GM23338 (cell line): ENCODE measurements at regions not wholly inside any gene's neighbourhood (a gene's known extent, or its start where the extent isn't known, plus 50 kb on each side); places are given as distances from the start of the nearest gene placed in this dataset.

ENCODE experiments used
- ATAC-seq: fragments of 200-7000 bp; cut with Tn5 transposase; 3 replicates; pipeline ENCODE4 v1.9.1; 2020
- DNase-seq: peaks from one replicate; pipeline ENCODE4 v3.0.0-alpha.2; 2015; ENCODE audit warnings: low spot score
- H2AFZ ChIP-seq: fragments of 200-600 bp; sonication (generic); 2 replicates; pipeline ENCODE4 v1.8.0; 2016; ENCODE audit warnings: antibody characterized with exemption, mild to moderate bottlenecking, moderate library complexity
- H3F3A ChIP-seq: fragments of 200-600 bp; sonication (generic); replicated peaks from 2 replicates; pipeline ENCODE4 v1.8.0; 2017; ENCODE audit warnings: antibody characterized with exemption, mixed run types, low read depth
- H3K27ac ChIP-seq: fragments of 200-600 bp; sonication (generic); 2 replicates; pipeline ENCODE4 v1.6.1; 2016; ENCODE audit warnings: low read depth
- H3K27me3 ChIP-seq: fragments of 200-600 bp; sonication (generic); 2 replicates; pipeline ENCODE4 v1.8.0; 2016; ENCODE audit warnings: mild to moderate bottlenecking, mixed run types, moderate library complexity; ENCODE audit not compliant: insufficient read depth
- H3K36me3 ChIP-seq: fragments of 200-600 bp; sonication (generic); 2 replicates; pipeline ENCODE4 v1.8.0; 2016; ENCODE audit warnings: mild to moderate bottlenecking; ENCODE audit not compliant: insufficient read depth
- H3K4me1 ChIP-seq: fragments of 200-600 bp; sonication (generic); 2 replicates; pipeline ENCODE4 v1.8.0; 2016; ENCODE audit warnings: mild to moderate bottlenecking, moderate library complexity; ENCODE audit not compliant: insufficient read depth
- H3K4me2 ChIP-seq: fragments of 200-600 bp; sonication (generic); 2 replicates; pipeline ENCODE4 v1.7.1; 2017; ENCODE audit warnings: mixed run types
- H3K4me3 ChIP-seq: fragments of 200-600 bp; sonication (generic); 2 replicates; pipeline ENCODE4 v1.6.1; 2016; ENCODE audit warnings: mixed run types
- H3K79me2 ChIP-seq: fragments of 200-600 bp; sonication (generic); replicated peaks from 2 replicates; pipeline ENCODE4 v1.8.0; 2017; ENCODE audit warnings: mild to moderate bottlenecking; ENCODE audit not compliant: insufficient read depth
- H3K9me2 ChIP-seq: fragments of 200-600 bp; sonication (generic); 2 replicates; pipeline ENCODE4 v1.8.0; 2017; ENCODE audit not compliant: insufficient read depth
- H4K20me1 ChIP-seq: fragments of 200-600 bp; sonication (generic); replicated peaks from 2 replicates; pipeline ENCODE4 v1.8.0; 2017; ENCODE audit warnings: mild to moderate bottlenecking; ENCODE audit not compliant: insufficient read depth
- H3K27ac Mint-ChIP-seq: 2 replicates; pipeline ENCODE4 v1.8.0; 2020; ENCODE audit warnings: inconsistent platforms, mild to moderate bottlenecking, moderate library complexity, mixed read lengths
- H3K27me3 Mint-ChIP-seq: 3 replicates; pipeline ENCODE4 v1.8.0; 2022; ENCODE audit warnings: low read depth, mild to moderate bottlenecking, moderate library complexity, mixed read lengths, inconsistent platforms; ENCODE audit not compliant: insufficient read depth, poor library complexity
- H3K36me3 Mint-ChIP-seq: 3 replicates; pipeline ENCODE4 v1.8.0; 2021; ENCODE audit warnings: low read depth, mild to moderate bottlenecking, inconsistent platforms, moderate library complexity, mixed read lengths
- H3K4me1 Mint-ChIP-seq: 3 replicates; pipeline ENCODE4 v1.8.0; 2020; ENCODE audit warnings: mild to moderate bottlenecking, inconsistent platforms, mixed read lengths
- H3K4me3 Mint-ChIP-seq: 3 replicates; pipeline ENCODE4 v1.8.0; 2021; ENCODE audit warnings: moderate library complexity, mild to moderate bottlenecking, inconsistent platforms, mixed read lengths
- H3K9me3 Mint-ChIP-seq: 3 replicates; pipeline ENCODE4 v1.8.0; 2020; ENCODE audit warnings: moderate library complexity, mild to moderate bottlenecking, inconsistent platforms, mixed read lengths
- CTCF ChIP-seq, 2 experiments: fragments of 200-600 bp in 1 of 2; sonication (generic) in 1 of 2; conservative IDR thresholded peaks; 2 replicates each; pipeline versions ENCODE4 v1.5.1 to v1.6.1; 2016 to 2017; ENCODE audit warnings: antibody characterized with exemption in 2 of 2, low read depth in 2 of 2, mild to moderate bottlenecking in 2 of 2, moderate library complexity in 1 of 2
- EZH2phosphoT487 ChIP-seq: fragments of 200-600 bp; sonication (generic); IDR thresholded peaks from one replicate; pipeline ENCODE4 v1.8.1; 2018; ENCODE audit warnings: antibody characterized with exemption; ENCODE audit not compliant: unreplicated experiment
- JUNB ChIP-seq: IDR thresholded peaks from one replicate; pipeline ENCODE4 v1.6.1; 2016; ENCODE audit warnings: antibody characterized with exemption; ENCODE audit not compliant: unreplicated experiment
- POLR2AphosphoS5 ChIP-seq: IDR thresholded peaks from 2 replicates; pipeline ENCODE4 v1.6.1; 2016; ENCODE audit warnings: antibody characterized with exemption, low read depth
- REST ChIP-seq: IDR thresholded peaks from one replicate; pipeline ENCODE4 v1.6.1; 2018; ENCODE audit warnings: antibody characterized with exemption; ENCODE audit not compliant: unreplicated experiment
- STAT1 ChIP-seq: IDR thresholded peaks from one replicate; pipeline ENCODE4 v1.6.1; 2016; ENCODE audit warnings: antibody characterized with exemption; ENCODE audit not compliant: unreplicated experiment
- ZNF331 ChIP-seq: fragments of 250-450 bp; sonication (Bioruptor Pico); IDR thresholded peaks from 2 replicates; pipeline ENCODE4 v1.5.0; 2020; ENCODE audit warnings: low read depth, mild to moderate bottlenecking, moderate library complexity
- ZNF462 ChIP-seq: fragments of 250-450 bp; sonication (Bioruptor Pico); IDR thresholded peaks from 2 replicates; pipeline ENCODE4 v1.5.0; 2020; ENCODE audit warnings: mild to moderate bottlenecking, moderate library complexity

- no peaks in the 10 kb centered on the region for H3K36me3 Mint-ChIP-seq
- Histone ChIP-seq H2AFZ (no peak overlapping the region), H3K36me3 (no peaks in the 10 kb centered on the region), H3K9me2 (no peaks in the 10 kb centered on the region), H3F3A (no peaks in the 10 kb centered on the region), H3K27me3 (no peaks in the 10 kb centered on the region), H4K20me1 (no peaks in the 10 kb centered on the region), H3K27ac (no peak overlapping the region), H3K4me2 (no peak overlapping the region), H3K79me2 (no peaks in the 10 kb centered on the region), H3K4me3 (no peak overlapping the region), H3K4me1 (no peaks in the 10 kb centered on the region)
- H3K4me3 Mint-ChIP-seq = no peak overlapping the region
- peaks cover 2% of the 10 kb centered on the region for H3K27me3 Mint-ChIP-seq
- no peaks in the 10 kb centered on the region; the same call in 2 of the 3 replicates for H3K4me1 Mint-ChIP-seq
- no peak for TF ChIP-seq JUNB
- no peak for TF ChIP-seq ZNF331
- TF ChIP-seq STAT1 = no peak
- TF ChIP-seq CTCF (conservative IDR thresholded peaks at IDR 0.05; ENCODE audit: low read depth in 2 of 2) = 0 out of 4 replicates have a peak, but pooled peaks of 1 of the 2 experiments have one; percentile 15
- DNase-seq (no peak), ATAC-seq (no peak)
- H3K9me3 Mint-ChIP-seq = no peaks in the 10 kb centered on the region
- no peak overlapping the region for H3K27ac Mint-ChIP-seq
These were observed 833.4 kb upstream of the AMELY start for GRCh38 chrY:7744691-7745580.

GRCh38 chrY:7736847-7737365 lies 825.4 kb upstream of the AMELY start:
- no peak for DNase-seq
- Histone ChIP-seq H3K27ac (no peak overlapping the region), H2AFZ (no peak overlapping the region), H3K36me3 (no peaks in the 10 kb centered on the region), H3K4me1 (no peaks in the 10 kb centered on the region), H3K9me2 (no peaks in the 10 kb centered on the region), H3K4me2 (no peak overlapping the region), H3K27me3 (no peaks in the 10 kb centered on the region), H3F3A (no peaks in the 10 kb centered on the region), H3K79me2 (no peaks in the 10 kb centered on the region), H4K20me1 (no peaks in the 10 kb centered on the region), H3K4me3 (no peak overlapping the region)
- H3K9me3 Mint-ChIP-seq = no peaks in the 10 kb centered on the region
- no peaks in the 10 kb centered on the region for H3K36me3 Mint-ChIP-seq
- H3K4me3 Mint-ChIP-seq = no peak overlapping the region
- no peak overlapping the region for H3K27ac Mint-ChIP-seq
- ATAC-seq = no peak
- H3K4me1 Mint-ChIP-seq = no peaks in the 10 kb centered on the region
- no peaks in the 10 kb centered on the region for H3K27me3 Mint-ChIP-seq
- no peak for TF ChIP-seq ZNF462 (CRISPR knock-in tag)
- no peak for TF ChIP-seq EZH2phosphoT487
- no peak for TF ChIP-seq REST
- TF ChIP-seq JUNB = no peak
- no peak for TF ChIP-seq POLR2AphosphoS5
